Neutrophil (primary cell): ENCODE measurements at regions not wholly inside any gene's neighbourhood (a gene's known extent, or its start where the extent isn't known, plus 50 kb on each side); places are given as distances from the start of the nearest gene placed in this dataset.

Source experiments
- H3K27ac ChIP-seq: fragments of 200-600 bp; sonication (generic); 2 replicates; pipeline ENCODE4 v1.5.1; 2016; ENCODE audit warnings: mild to moderate bottlenecking, moderate library complexity
- H3K27me3 ChIP-seq: fragments of 200-600 bp; sonication (generic); 2 replicates; pipeline ENCODE4 v1.6.0; 2016; ENCODE audit warnings: mild to moderate bottlenecking
- H3K36me3 ChIP-seq: fragments of 200-600 bp; sonication (generic); 2 replicates; pipeline ENCODE4 v1.5.1; 2017
- H3K4me1 ChIP-seq, 2 experiments: fragments of 200-600 bp in 1 of 2; sonication (generic) in 1 of 2; 1 replicate in 1 of 2; 2 replicates in 1 of 2; pipeline versions ENCODE4 v1.5.1 to v1.6.1; 2013 to 2016; ENCODE audit warnings: low read depth in 1 of 2, low read length in 1 of 2, mild to moderate bottlenecking in 1 of 2, moderate library complexity in 1 of 2; ENCODE audit not compliant: control insufficient read depth in 1 of 2, insufficient read depth in 1 of 2
- H3K4me3 ChIP-seq, 2 experiments: fragments of 200-600 bp in 1 of 2; sonication (generic) in 1 of 2; 1 replicate in 1 of 2; 2 replicates in 1 of 2; pipeline ENCODE4 v1.5.1; 2013 to 2016; ENCODE audit warnings: low read depth in 1 of 2, low read length in 1 of 2, mild to moderate bottlenecking in 1 of 2, moderate library complexity in 1 of 2
- H3K9me3 ChIP-seq: fragments of 200-600 bp; sonication (generic); 2 replicates; pipeline ENCODE4 v1.5.1; 2016
- CTCF ChIP-seq: fragments of 200-600 bp; sonication (generic); IDR thresholded peaks from 2 replicates; pipeline ENCODE4 v1.5.1; 2016; ENCODE audit warnings: antibody characterized with exemption

DNA sequence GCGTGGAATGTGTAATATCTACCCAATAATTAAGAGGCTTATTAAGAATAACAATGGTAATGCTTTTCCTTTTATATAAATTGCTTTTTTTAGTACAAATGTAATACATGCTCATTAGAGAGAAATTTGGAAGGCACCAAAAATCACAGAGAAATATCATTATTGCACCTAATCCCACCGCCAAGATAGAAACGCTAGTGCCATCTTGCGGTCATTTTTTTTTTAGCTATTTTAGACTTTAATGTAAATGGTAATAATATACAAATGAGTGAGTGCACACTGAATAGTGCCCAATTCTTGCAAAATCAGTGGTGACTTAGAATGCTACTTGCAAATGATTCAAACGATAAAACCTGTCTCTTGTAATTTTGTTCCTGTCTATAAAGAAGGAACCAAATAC lies 576.8 kb upstream of the TMEM132C start:
- Histone ChIP-seq H3K27ac (no peak overlapping the region), H3K27me3 (no peaks in the 10 kb centered on the region), H3K4me1 (no peaks in the 10 kb centered on the region), H3K9me3 (no peaks in the 10 kb centered on the region), H3K4me3 (no peak overlapping the region), H3K36me3 (no peaks in the 10 kb centered on the region)
- TF ChIP-seq CTCF, result no peak

GRCh38 chr12:127696963-127697362 lies 570.0 kb upstream of the TMEM132C start:
- Histone ChIP-seq H3K27me3 (no peaks in the 10 kb centered on the region), H3K4me1 (no peaks in the 10 kb centered on the region), H3K4me3 (no peak overlapping the region), H3K9me3 (no peaks in the 10 kb centered on the region), H3K36me3 (no peaks in the 10 kb centered on the region), H3K27ac (no peak overlapping the region)
- no peak for TF ChIP-seq CTCF

DNA sequence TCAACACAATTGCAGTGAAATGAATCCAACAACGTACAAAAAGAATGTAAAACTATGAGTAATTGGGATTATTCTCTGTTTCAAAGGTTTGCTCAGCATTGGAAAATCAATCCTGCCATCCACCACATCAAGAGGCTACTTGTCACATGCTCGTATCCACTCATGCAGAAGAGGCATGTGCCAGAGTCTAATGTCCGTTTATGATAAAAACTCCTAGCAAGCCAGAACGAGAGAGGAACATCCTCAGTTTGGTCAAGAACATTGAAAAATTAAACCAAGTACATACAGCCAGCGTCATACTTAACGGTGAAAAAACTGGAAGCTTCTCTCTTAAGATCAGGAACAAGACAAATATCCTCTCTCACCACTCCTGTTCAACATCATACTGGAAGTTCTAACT lies 563.9 kb upstream of the TMEM132C start:
- Histone ChIP-seq H3K4me3 (no peak overlapping the region), H3K4me1 (no peaks in the 10 kb centered on the region), H3K36me3 (no peaks in the 10 kb centered on the region), H3K27me3 (no peaks in the 10 kb centered on the region), H3K27ac (no peak overlapping the region), H3K9me3 (no peaks in the 10 kb centered on the region)
- TF ChIP-seq CTCF, result no peak

- no peak for TF ChIP-seq CTCF
- Histone ChIP-seq H3K9me3 (no peaks in the 10 kb centered on the region), H3K27me3 (no peaks in the 10 kb centered on the region)
These were observed 555.9 kb upstream of the TMEM132C start for GRCh38 chr12:127711108-127711507.

GRCh38 chr12:127712561-127712960 lies 554.4 kb upstream of the TMEM132C start:
- TF ChIP-seq CTCF, result no peak
- Histone ChIP-seq H3K27me3 (no peaks in the 10 kb centered on the region), H3K4me3 (no peak overlapping the region), H3K27ac (no peak overlapping the region), H3K9me3 (no peaks in the 10 kb centered on the region), H3K36me3 (no peaks in the 10 kb centered on the region), H3K4me1 (no peaks in the 10 kb centered on the region)

More at GRCh38 chr12:127711108-127711507, 555.9 kb upstream of the TMEM132C start:
- no peak overlapping the region for H3K4me3 ChIP-seq
- H3K4me1 ChIP-seq, result no peaks in the 10 kb centered on the region
- no peaks in the 10 kb centered on the region for H3K36me3 ChIP-seq
- H3K27ac ChIP-seq, result no peak overlapping the region

- Histone ChIP-seq H3K36me3 (no peaks in the 10 kb centered on the region), H3K27me3 (no peaks in the 10 kb centered on the region), H3K4me3 (no peak overlapping the region), H3K4me1 (no peaks in the 10 kb centered on the region), H3K27ac (no peak overlapping the region), H3K9me3 (no peaks in the 10 kb centered on the region)
- no peak for TF ChIP-seq CTCF
These were observed 550.8 kb upstream of the TMEM132C start for GRCh38 chr12:127716166-127716565.
